GM21526 (cell line): ENCODE measurements at regions not wholly inside any gene's neighbourhood (a gene's known extent, or its start where the extent isn't known, plus 50 kb on each side); places are given as distances from the start of the nearest gene placed in this dataset.

ENCODE experiments used
- ATAC-seq: cut with Tn5 transposase; IDR thresholded peaks from one replicate; pipeline ENCODE4 v1.9.1; 2021; ENCODE audit warnings: moderate library complexity; ENCODE audit not compliant: unreplicated experiment, low FRiP score

GRCh38 chr2:121895723-121896571 lies 140.5 kb downstream of the TSN start:
- no peak for ATAC-seq

- ATAC-seq, result peak; percentile 92
Measured at GRCh38 chr2:121897335-121897970, 142.0 kb downstream of the TSN start.

- ATAC-seq, result no peak
Measured at GRCh38 chr2:121898483-121898882, 143.0 kb downstream of the TSN start.

- no peak for ATAC-seq
Measured at GRCh38 chr2:121900391-121900790, 144.9 kb downstream of the TSN start.

GRCh38 chr2:121902171-121902591 lies 146.7 kb downstream of the TSN start:
- no peak for ATAC-seq

- no peak for ATAC-seq
Measured at GRCh38 chr2:121902616-121903015, 147.2 kb downstream of the TSN start.

- ATAC-seq, result no peak
Measured at GRCh38 chr2:121903037-121903689, 147.7 kb downstream of the TSN start.

GRCh38 chr2:121904656-121905055 lies 149.2 kb downstream of the TSN start:
- no peak for ATAC-seq

GRCh38 chr2:121905201-121905600 lies 149.8 kb downstream of the TSN start:
- ATAC-seq, result no peak

- no peak for ATAC-seq
Measured at GRCh38 chr2:121906170-121906569, 150.7 kb downstream of the TSN start.

- no peak for ATAC-seq
Measured at GRCh38 chr2:121907928-121908327, 152.5 kb downstream of the TSN start.

- ATAC-seq, result no peak
Measured at GRCh38 chr2:121910139-121910538, 154.7 kb downstream of the TSN start.

GRCh38 chr2:121911036-121911435 lies 155.6 kb downstream of the TSN start:
- ATAC-seq, result no peak

- no peak for ATAC-seq
Measured at GRCh38 chr2:121917143-121917542, 161.7 kb downstream of the TSN start.

GRCh38 chr2:121918231-121918630 lies 162.8 kb downstream of the TSN start:
- ATAC-seq, result no peak

GRCh38 chr2:121919803-121920202 lies 164.4 kb downstream of the TSN start:
- ATAC-seq, result no peak

GRCh38 chr2:121925466-121925865 lies 170.0 kb downstream of the TSN start:
- no peak for ATAC-seq

- no peak for ATAC-seq
Measured at GRCh38 chr2:121943285-121943684, 187.8 kb downstream of the TSN start.

- no peak for ATAC-seq
Measured at GRCh38 chr2:121944072-121944831, 188.8 kb downstream of the TSN start.

GRCh38 chr2:121947674-121948073 lies 192.2 kb downstream of the TSN start:
- no peak for ATAC-seq

- no peak for ATAC-seq
Measured at GRCh38 chr2:121949271-121949670, 193.8 kb downstream of the TSN start.
